ENCODE measurements at regions not wholly inside any gene's neighbourhood (a gene's known extent, or its start where the extent isn't known, plus 50 kb on each side); places are given as distances from the start of the nearest gene placed in this dataset.

GRCh38 chr21:16568661-16569060, 838.9 kb downstream of the USP25 start:
- TF ChIP-seq CTCF (conservative IDR thresholded peaks at IDR 0.05; ENCODE audit: low read depth, low read length) (no peak), EZH2 (IDR thresholded peaks at IDR 0.05; ENCODE audit: borderline replicate concordance, low read depth, low read length, poor library complexity, severe bottlenecking) (no peak)

All from A673 (cell line).